Kidney capillary endothelial cell (primary cell): ENCODE measurements at regions not wholly inside any gene's neighbourhood (a gene's known extent, or its start where the extent isn't known, plus 50 kb on each side); places are given as distances from the start of the nearest gene placed in this dataset.
A peak's percentile ranks its signal among the peaks of the same experiment; 100 is the strongest.

Source experiments
- DNase-seq: peaks from one replicate; pipeline ENCODE4 v3.0.0-alpha.2; 2018; ENCODE audit warnings: low spot score

- no peak for DNase-seq
Measured at GRCh38 chr2:8159966-8160603, 521.8 kb upstream of the ID2 start.

- no peak for DNase-seq
Measured at GRCh38 chr2:8160959-8161358, 520.9 kb upstream of the ID2 start.

- DNase-seq, result no peak
Measured at GRCh38 chr2:8162552-8162951, 519.3 kb upstream of the ID2 start.

- DNase-seq, result no peak
Measured at GRCh38 chr2:8165550-8165949, 516.3 kb upstream of the ID2 start.

- DNase-seq, result no peak
Measured at GRCh38 chr2:8168022-8168717, 513.7 kb upstream of the ID2 start.

GRCh38 chr2:8168876-8169424 lies 512.9 kb upstream of the ID2 start:
- DNase-seq, result no peak

- DNase-seq, result no peak
Measured at GRCh38 chr2:8169443-8169842, 512.4 kb upstream of the ID2 start.

- DNase-seq, result no peak
Measured at GRCh38 chr2:8170552-8171327, 511.1 kb upstream of the ID2 start.

- DNase-seq, result peak; percentile 21
Measured at GRCh38 chr2:8171608-8172007, 510.2 kb upstream of the ID2 start.

- no peak for DNase-seq
Measured at GRCh38 chr2:8172661-8173060, 509.2 kb upstream of the ID2 start.

GRCh38 chr2:8174641-8175257 lies 507.1 kb upstream of the ID2 start:
- DNase-seq, result no peak

GRCh38 chr2:8176887-8177286 lies 505.0 kb upstream of the ID2 start:
- no peak for DNase-seq

GRCh38 chr2:8177566-8177965 lies 504.3 kb upstream of the ID2 start:
- no peak for DNase-seq

- no peak for DNase-seq
Measured at GRCh38 chr2:8178911-8179310, 502.9 kb upstream of the ID2 start.

- DNase-seq, result no peak
Measured at GRCh38 chr2:8189316-8189715, 492.5 kb upstream of the ID2 start.

GRCh38 chr2:8190279-8190678 lies 491.6 kb upstream of the ID2 start:
- no peak for DNase-seq

GRCh38 chr2:8191427-8191826 lies 490.4 kb upstream of the ID2 start:
- no peak for DNase-seq

GRCh38 chr2:8193146-8193545 lies 488.7 kb upstream of the ID2 start:
- DNase-seq, result no peak

GRCh38 chr2:8193686-8194615 lies 487.9 kb upstream of the ID2 start:
- no peak for DNase-seq

GRCh38 chr2:8195784-8196183 lies 486.1 kb upstream of the ID2 start:
- DNase-seq, result no peak

GRCh38 chr2:8196316-8196715 lies 485.5 kb upstream of the ID2 start:
- no peak for DNase-seq
